Smooth muscle cell (in vitro differentiated cells): ENCODE measurements at regions not wholly inside any gene's neighbourhood (a gene's known extent, or its start where the extent isn't known, plus 50 kb on each side); places are given as distances from the start of the nearest gene placed in this dataset.

Source experiments
- DNase-seq: peaks from one replicate; lab custom pipeline; 2025; ENCODE audit not compliant: unreplicated experiment; lab: John Stamatoyannopoulos, UW
- H2AFZ ChIP-seq: fragments of 200-600 bp; sonication (generic); 2 replicates; pipeline ENCODE4 v1.6.0; 2016; ENCODE audit warnings: antibody characterized with exemption, low read depth, mild to moderate bottlenecking
- H3F3A ChIP-seq: fragments of 200-600 bp; sonication (generic); 2 replicates; pipeline ENCODE4 v1.6.0; 2017; ENCODE audit warnings: antibody characterized with exemption, low read depth
- H3K27ac ChIP-seq: fragments of 200-600 bp; sonication (generic); 2 replicates; pipeline ENCODE4 v1.5.1; 2016; ENCODE audit warnings: low read depth, mild to moderate bottlenecking
- H3K27me3 ChIP-seq: fragments of 200-600 bp; sonication (generic); 2 replicates; pipeline ENCODE4 v1.6.1; 2016; ENCODE audit warnings: low read depth, mild to moderate bottlenecking
- H3K36me3 ChIP-seq: fragments of 200-600 bp; sonication (generic); 2 replicates; pipeline ENCODE4 v1.5.1; 2016; ENCODE audit warnings: low read depth
- H3K4me1 ChIP-seq: fragments of 200-600 bp; sonication (generic); 2 replicates; pipeline ENCODE4 v1.5.1; 2016; ENCODE audit warnings: low read depth
- H3K4me2 ChIP-seq: fragments of 200-600 bp; sonication (generic); 2 replicates; pipeline ENCODE4 v1.6.0; 2016; ENCODE audit warnings: mild to moderate bottlenecking
- H3K4me3 ChIP-seq: fragments of 200-600 bp; sonication (generic); 2 replicates; pipeline ENCODE4 v1.5.1; 2016; ENCODE audit warnings: mild to moderate bottlenecking
- H3K79me2 ChIP-seq: fragments of 200-600 bp; sonication (generic); 2 replicates; pipeline ENCODE4 v1.6.0; 2016; ENCODE audit warnings: low read depth, mild to moderate bottlenecking
- H3K9ac ChIP-seq: fragments of 200-600 bp; sonication (generic); 2 replicates; pipeline ENCODE4 v1.6.0; 2016; ENCODE audit warnings: low read depth
- H3K9me3 ChIP-seq: fragments of 200-600 bp; sonication (generic); replicated peaks from 2 replicates; pipeline ENCODE4 v1.5.1; 2016; ENCODE audit warnings: low read depth
- H4K20me1 ChIP-seq: fragments of 200-600 bp; sonication (generic); 2 replicates; pipeline ENCODE4 v1.6.0; 2016; ENCODE audit warnings: low read depth
- CTCF ChIP-seq: fragments of 200-600 bp; sonication (generic); IDR thresholded peaks from 2 replicates; pipeline ENCODE4 v1.5.1; 2017; ENCODE audit warnings: borderline replicate concordance, mild to moderate bottlenecking, antibody characterized with exemption; ENCODE audit not compliant: insufficient read depth, poor library complexity, severe bottlenecking
- whole genome bisulfite sequencing: methylation state at CpG from one replicate; pipeline ENCODE4 v1.1.7; 2016; ENCODE audit warnings: low lambda C conversion rate; 5-methylcytosine and 5-hydroxymethylcytosine counted together

GRCh38 chr2:16817305-16818202, 151.9 kb upstream of the CYRIA start:
- WGBS = 94% methylated on average over 3 of the region's 3 CpGs
- Histone ChIP-seq H3K27ac (no peak overlapping the region), H3K9ac (no peak overlapping the region), H4K20me1 (no peaks in the 10 kb centered on the region), H3F3A (no peaks in the 10 kb centered on the region), H3K4me2 (no peak overlapping the region), H3K36me3 (no peaks in the 10 kb centered on the region), H3K9me3 (no peaks in the 10 kb centered on the region), H3K4me1 (no peaks in the 10 kb centered on the region), H3K27me3 (no peaks in the 10 kb centered on the region), H3K4me3 (no peak overlapping the region), H2AFZ (no peak overlapping the region), H3K79me2 (no peaks in the 10 kb centered on the region)
- TF ChIP-seq CTCF = no peak
- DNase-seq = no peak

GRCh38 chr2:16816522-16816921, 150.9 kb upstream of the CYRIA start:
- Histone ChIP-seq H3K27me3 (no peaks in the 10 kb centered on the region), H3K4me1 (no peaks in the 10 kb centered on the region), H3K9me3 (no peaks in the 10 kb centered on the region), H3K36me3 (no peaks in the 10 kb centered on the region), H3K4me3 (no peak overlapping the region), H3K27ac (no peak overlapping the region), H3F3A (no peaks in the 10 kb centered on the region), H3K79me2 (no peaks in the 10 kb centered on the region), H2AFZ (no peak overlapping the region), H3K4me2 (no peak overlapping the region), H3K9ac (no peak overlapping the region), H4K20me1 (no peaks in the 10 kb centered on the region)
- WGBS = 95% methylated on average over 4 of the region's 4 CpGs
- no peak for DNase-seq
- no peak for TF ChIP-seq CTCF

DNA sequence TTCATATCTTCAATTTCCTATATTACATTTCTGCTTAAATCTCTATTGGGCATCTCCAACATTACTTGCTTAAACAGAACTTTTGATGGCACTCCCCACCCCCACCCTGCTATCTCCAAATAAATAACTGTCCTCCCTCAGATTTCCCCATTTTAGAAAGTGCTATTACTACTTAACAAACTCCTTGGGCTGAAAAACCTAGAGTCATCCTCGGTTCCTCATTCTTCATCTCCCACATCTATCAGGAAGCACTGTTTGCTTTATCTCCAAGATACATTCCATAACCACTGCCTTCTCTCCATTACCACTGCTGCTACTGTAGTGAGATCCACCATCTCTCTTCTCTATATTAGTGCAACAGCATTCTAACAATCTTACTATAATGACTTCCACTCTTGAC, 150.4 kb upstream of the CYRIA start:
- H2AFZ ChIP-seq = no peak overlapping the region
- H3K4me2 ChIP-seq = no peak overlapping the region
- no peak overlapping the region for H3K9ac ChIP-seq
- H3K27ac ChIP-seq = no peak overlapping the region
- 81% methylated on average over 1 of the region's 1 CpG for WGBS
- no peak for DNase-seq
- no peaks in the 10 kb centered on the region for H3F3A ChIP-seq
- no peak overlapping the region for H3K4me3 ChIP-seq
- no peak for TF ChIP-seq CTCF
- H3K79me2 ChIP-seq = no peaks in the 10 kb centered on the region
- no peaks in the 10 kb centered on the region for H3K4me1 ChIP-seq
- H3K9me3 ChIP-seq = no peaks in the 10 kb centered on the region
- H3K36me3 ChIP-seq = no peaks in the 10 kb centered on the region
- H3K27me3 ChIP-seq = no peaks in the 10 kb centered on the region
- H4K20me1 ChIP-seq = no peaks in the 10 kb centered on the region

DNA sequence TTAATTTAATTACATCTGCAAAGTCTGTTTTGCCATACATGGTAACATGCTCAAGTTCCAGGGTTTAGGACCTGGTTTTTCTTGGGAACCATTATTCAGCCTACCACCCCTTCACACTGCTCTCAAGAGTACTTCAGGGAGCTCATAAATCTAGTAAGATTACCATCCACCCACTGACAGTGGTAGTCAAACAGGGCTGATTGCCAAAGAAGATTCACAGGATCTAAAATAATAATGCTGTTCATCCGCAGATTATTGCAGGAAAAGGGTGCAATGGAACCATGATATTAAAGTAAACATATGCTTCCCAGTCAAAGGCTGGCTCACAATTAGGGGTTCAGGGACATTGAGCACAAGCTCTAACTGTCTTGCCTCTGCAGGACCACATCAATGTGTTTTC, 148.0 kb upstream of the CYRIA start:
- H3K9ac ChIP-seq = no peak overlapping the region
- H4K20me1 ChIP-seq = no peaks in the 10 kb centered on the region
- no peak for DNase-seq
- no peak for TF ChIP-seq CTCF
- no peak overlapping the region for H3K4me2 ChIP-seq
- no peaks in the 10 kb centered on the region for H3K4me1 ChIP-seq
- no peaks in the 10 kb centered on the region for H3F3A ChIP-seq
- H3K4me3 ChIP-seq = no peak overlapping the region
- H3K9me3 ChIP-seq = no peaks in the 10 kb centered on the region
- H3K27ac ChIP-seq = no peak overlapping the region
- H3K36me3 ChIP-seq = no peaks in the 10 kb centered on the region
- no peaks in the 10 kb centered on the region for H3K79me2 ChIP-seq
- 97% methylated on average over 1 of the region's 1 CpG for WGBS
- H3K27me3 ChIP-seq = no peaks in the 10 kb centered on the region
- no peak overlapping the region for H2AFZ ChIP-seq
